NB4 (cell line): ENCODE measurements at regions not wholly inside any gene's neighbourhood (a gene's known extent, or its start where the extent isn't known, plus 50 kb on each side); places are given as distances from the start of the nearest gene placed in this dataset.

Experiments used
- TF ChIP-seq, protein P1 (sequence below): IDR thresholded peaks from one replicate; pipeline ENCODE4 v1.5.1; 2012; ENCODE audit warnings: low read depth, low read length
- TF ChIP-seq, protein P2 (sequence below): IDR thresholded peaks from 2 replicates; pipeline ENCODE4 v1.6.1; 2011; ENCODE audit warnings: low read depth, low read length

DNA sequence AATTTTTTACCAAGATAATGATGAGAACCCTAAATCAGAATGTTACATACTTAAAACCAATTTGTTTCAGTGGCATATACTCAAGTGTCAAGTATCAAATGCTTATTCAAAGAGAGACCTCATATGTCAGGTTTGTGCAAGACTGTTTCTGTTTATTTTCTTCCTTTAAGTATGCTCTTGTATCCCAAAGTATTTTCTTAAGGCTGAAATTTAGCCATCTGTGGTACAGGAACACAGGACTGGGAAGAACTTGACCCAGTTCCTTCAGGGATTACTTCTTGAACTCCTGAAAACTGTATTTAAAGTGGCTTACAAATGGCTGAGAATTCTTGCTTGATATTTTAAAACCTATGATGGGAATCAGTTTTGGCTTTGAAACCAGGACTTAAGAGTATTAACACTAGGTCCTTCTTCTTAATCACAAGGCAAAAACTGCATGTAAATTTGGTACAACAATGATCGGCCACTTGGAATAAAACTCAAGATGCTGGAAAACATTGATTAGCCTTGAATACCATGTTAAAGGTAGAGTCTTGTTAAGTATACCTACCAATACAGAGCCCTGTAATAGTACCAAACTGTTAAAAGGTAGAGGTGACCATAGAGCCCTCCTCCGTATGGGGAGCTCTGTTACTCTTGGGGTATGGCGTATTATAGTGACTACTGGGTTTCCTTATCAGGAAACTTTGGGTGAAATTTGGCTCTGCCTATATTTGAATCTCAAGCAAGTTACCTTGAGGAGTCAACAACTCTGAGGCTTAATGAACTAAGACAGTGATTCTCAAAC is 95.9 kb downstream of the BLID start:
- TF ChIP-seq, protein P1, sequence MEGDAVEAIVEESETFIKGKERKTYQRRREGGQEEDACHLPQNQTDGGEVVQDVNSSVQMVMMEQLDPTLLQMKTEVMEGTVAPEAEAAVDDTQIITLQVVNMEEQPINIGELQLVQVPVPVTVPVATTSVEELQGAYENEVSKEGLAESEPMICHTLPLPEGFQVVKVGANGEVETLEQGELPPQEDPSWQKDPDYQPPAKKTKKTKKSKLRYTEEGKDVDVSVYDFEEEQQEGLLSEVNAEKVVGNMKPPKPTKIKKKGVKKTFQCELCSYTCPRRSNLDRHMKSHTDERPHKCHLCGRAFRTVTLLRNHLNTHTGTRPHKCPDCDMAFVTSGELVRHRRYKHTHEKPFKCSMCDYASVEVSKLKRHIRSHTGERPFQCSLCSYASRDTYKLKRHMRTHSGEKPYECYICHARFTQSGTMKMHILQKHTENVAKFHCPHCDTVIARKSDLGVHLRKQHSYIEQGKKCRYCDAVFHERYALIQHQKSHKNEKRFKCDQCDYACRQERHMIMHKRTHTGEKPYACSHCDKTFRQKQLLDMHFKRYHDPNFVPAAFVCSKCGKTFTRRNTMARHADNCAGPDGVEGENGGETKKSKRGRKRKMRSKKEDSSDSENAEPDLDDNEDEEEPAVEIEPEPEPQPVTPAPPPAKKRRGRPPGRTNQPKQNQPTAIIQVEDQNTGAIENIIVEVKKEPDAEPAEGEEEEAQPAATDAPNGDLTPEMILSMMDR = no peak
- TF ChIP-seq, protein P2, sequence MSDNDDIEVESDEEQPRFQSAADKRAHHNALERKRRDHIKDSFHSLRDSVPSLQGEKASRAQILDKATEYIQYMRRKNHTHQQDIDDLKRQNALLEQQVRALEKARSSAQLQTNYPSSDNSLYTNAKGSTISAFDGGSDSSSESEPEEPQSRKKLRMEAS = no peak
